Testis (tissue), 2 donors: ENCODE measurements at regions not wholly inside any gene's neighbourhood (a gene's known extent, or its start where the extent isn't known, plus 50 kb on each side); places are given as distances from the start of the nearest gene placed in this dataset.

Experiments used
- DNase-seq: peaks from one replicate; pipeline ENCODE4 v3.0.0-alpha.2; 2019
- H3K27ac ChIP-seq, 2 donors: fragments of 200-600 bp; sonication (generic); one replicate each; pipeline ENCODE4 v1.5.1; 2019
- H3K27me3 ChIP-seq: fragments of 200-600 bp; sonication (generic); one replicate; pipeline ENCODE4 v1.5.1; 2019
- H3K36me3 ChIP-seq: fragments of 200-600 bp; sonication (generic); one replicate; pipeline ENCODE4 v1.5.1; 2017; ENCODE audit warnings: low read depth; ENCODE audit errors: missing control alignments
- H3K4me1 ChIP-seq: fragments of 200-600 bp; sonication (generic); one replicate; pipeline ENCODE4 v1.5.1; 2019
- H3K4me3 ChIP-seq, 2 donors: fragments of 200-600 bp; sonication (generic); one replicate each; pipeline ENCODE4 v1.5.1; 2017 to 2019
- H3K9me3 ChIP-seq: fragments of 200-600 bp; sonication (generic); one replicate; pipeline ENCODE4 v1.5.1; 2017
- POLR2A ChIP-seq: fragments of 450-650 bp; IDR thresholded peaks from one replicate; pipeline ENCODE4 v1.6.1; 2017; ENCODE audit warnings: antibody characterized with exemption, mild to moderate bottlenecking, moderate library complexity
- WGBS, 2 donors: methylation state at CpG; one replicate each; pipeline ENCODE4 v1.1.5; 2018; 5-methylcytosine and 5-hydroxymethylcytosine counted together
- intact Hi-C: fragments of 100-400 bp; cut with DNase I; formaldehyde crosslinking; loops from one replicate; pipeline ENCODE4 v1.15.1; 2023; ENCODE audit warnings: low total_unique reads
- TF ChIP-seq, protein P1 (sequence below), 3 experiments: fragments of 450-650 bp in 2 of 3; fragments of 200-600 bp in 1 of 3; sonication (generic) in 1 of 3; IDR thresholded peaks; one replicate each; pipeline ENCODE4 v1.5.1; 2016 to 2019; ENCODE audit warnings: antibody characterized with exemption in 3 of 3, mild to moderate bottlenecking in 2 of 3, moderate library complexity in 1 of 3

DNA sequence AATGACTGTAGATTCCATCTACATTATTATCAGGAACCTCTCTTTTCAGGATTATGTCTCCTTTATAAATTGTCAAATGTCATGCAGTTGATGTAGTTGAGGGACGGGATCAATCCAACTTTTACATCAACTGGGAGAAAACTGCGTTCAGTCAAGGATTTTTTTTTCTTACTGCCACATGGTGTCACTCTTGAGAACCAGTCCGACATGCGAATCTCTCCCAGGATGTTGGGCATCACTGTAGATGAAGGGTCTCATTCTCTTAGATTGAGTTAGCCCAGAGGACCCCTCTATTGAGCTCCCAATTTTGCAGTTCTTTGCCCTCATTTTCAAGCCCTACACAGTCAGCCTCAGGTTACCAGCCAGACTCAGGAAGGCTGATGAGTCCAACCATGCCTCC lies 120.3 kb upstream of the PTPRZ1 start:
- no peaks in the 10 kb centered on the region for H3K36me3 ChIP-seq
- H3K4me1 ChIP-seq: no peaks in the 10 kb centered on the region
- no peak for TF ChIP-seq POLR2A
- TF ChIP-seq, protein P1, sequence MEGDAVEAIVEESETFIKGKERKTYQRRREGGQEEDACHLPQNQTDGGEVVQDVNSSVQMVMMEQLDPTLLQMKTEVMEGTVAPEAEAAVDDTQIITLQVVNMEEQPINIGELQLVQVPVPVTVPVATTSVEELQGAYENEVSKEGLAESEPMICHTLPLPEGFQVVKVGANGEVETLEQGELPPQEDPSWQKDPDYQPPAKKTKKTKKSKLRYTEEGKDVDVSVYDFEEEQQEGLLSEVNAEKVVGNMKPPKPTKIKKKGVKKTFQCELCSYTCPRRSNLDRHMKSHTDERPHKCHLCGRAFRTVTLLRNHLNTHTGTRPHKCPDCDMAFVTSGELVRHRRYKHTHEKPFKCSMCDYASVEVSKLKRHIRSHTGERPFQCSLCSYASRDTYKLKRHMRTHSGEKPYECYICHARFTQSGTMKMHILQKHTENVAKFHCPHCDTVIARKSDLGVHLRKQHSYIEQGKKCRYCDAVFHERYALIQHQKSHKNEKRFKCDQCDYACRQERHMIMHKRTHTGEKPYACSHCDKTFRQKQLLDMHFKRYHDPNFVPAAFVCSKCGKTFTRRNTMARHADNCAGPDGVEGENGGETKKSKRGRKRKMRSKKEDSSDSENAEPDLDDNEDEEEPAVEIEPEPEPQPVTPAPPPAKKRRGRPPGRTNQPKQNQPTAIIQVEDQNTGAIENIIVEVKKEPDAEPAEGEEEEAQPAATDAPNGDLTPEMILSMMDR (IDR thresholded peaks at IDR 0.05): no peak
- H3K27me3 ChIP-seq: no peaks in the 10 kb centered on the region
- H3K9me3 ChIP-seq: no peaks in the 10 kb centered on the region
- intact Hi-C loops: no loop called here
- DNase-seq: no peak
- no peak overlapping the region for H3K27ac ChIP-seq
- WGBS, 2 donors: 43 to 51% methylated on average over 4 of the region's 4 CpGs
- no peak overlapping the region for H3K4me3 ChIP-seq

DNA sequence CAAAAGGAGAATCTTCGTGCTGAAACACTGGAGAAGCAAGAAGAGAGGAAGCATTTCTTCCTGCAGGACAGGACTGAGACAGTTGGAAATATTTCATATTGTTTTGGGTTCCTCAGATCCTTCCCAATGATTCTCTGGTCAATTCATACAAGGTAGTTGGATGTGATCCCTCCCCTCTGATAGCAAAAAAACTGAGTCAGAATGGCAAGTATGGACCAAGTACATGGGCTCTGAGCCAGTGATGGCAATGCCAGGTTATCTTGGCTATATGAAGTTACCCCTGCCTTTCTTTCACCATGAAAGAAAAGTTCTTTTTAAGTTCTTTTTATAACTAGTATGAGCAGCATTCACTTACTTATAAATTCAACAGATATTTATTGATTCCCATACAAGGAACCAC lies 124.4 kb upstream of the PTPRZ1 start:
- 38 to 69% methylated on average over 1 of the region's 1 CpG for WGBS, 2 donors
- Histone ChIP-seq H3K27ac (no peak overlapping the region), H3K36me3 (no peaks in the 10 kb centered on the region), H3K4me1 (no peaks in the 10 kb centered on the region), H3K4me3 (no peak overlapping the region), H3K27me3 (no peaks in the 10 kb centered on the region), H3K9me3 (no peaks in the 10 kb centered on the region)
- TF ChIP-seq POLR2A: no peak
- TF ChIP-seq, protein P1 (IDR thresholded peaks at IDR 0.05): no peak
- DNase-seq: no peak
- intact Hi-C loops: no loop called here

DNA sequence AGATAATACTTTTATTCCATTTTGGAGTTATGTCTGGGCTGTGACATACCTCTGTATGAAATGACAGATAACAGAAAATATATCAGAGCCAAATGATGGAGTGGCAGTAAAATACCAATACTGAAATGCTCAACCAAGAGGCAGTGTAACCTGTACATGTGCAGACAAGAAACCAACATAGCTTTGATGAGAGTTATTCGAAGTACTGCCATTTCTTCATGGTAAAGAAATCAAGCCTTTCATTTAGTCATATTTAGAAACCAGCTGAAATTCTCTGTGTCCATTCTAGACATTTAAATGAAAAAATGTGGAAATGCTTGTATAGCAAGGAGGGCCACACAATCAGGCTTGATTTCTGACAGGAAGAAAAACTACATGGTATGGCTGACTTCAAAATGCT lies 127.1 kb upstream of the PTPRZ1 start:
- DNase-seq: no peak
- Histone ChIP-seq H3K36me3 (no peaks in the 10 kb centered on the region), H3K9me3 (no peaks in the 10 kb centered on the region), H3K4me3 (no peak overlapping the region), H3K27me3 (no peaks in the 10 kb centered on the region), H3K27ac (no peak overlapping the region), H3K4me1 (no peaks in the 10 kb centered on the region)
- TF ChIP-seq POLR2A: no peak
- TF ChIP-seq, protein P1 (IDR thresholded peaks at IDR 0.05): no peak
- WGBS, 2 donors: 97 to 100% methylated on average over 1 of the region's 1 CpG
- intact Hi-C loops: no loop called here

DNA sequence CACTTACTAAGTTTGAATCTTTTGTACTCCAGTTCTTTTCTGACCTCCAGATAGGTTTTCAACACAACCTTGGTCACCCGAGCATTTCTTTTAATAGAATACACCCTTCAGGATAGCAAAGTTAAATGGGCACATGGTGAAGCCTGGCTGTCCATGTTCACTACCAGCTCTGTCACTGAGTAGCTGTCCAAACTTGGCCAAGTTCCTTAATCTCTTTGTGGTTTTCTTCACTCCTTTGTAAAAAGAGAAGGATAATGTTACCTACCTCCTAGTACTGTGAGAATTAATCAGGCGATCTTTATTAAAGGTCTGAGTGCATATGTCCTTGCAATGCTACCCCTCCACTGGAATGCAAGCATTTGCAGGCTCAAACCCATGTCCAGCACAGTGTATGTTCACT lies 128.1 kb upstream of the PTPRZ1 start:
- DNase-seq: no peak
- intact Hi-C loops: no loop called here
- Histone ChIP-seq H3K4me3 (no peak overlapping the region), H3K27ac (no peak overlapping the region), H3K9me3 (no peaks in the 10 kb centered on the region), H3K4me1 (no peaks in the 10 kb centered on the region), H3K27me3 (no peaks in the 10 kb centered on the region), H3K36me3 (no peaks in the 10 kb centered on the region)
- TF ChIP-seq POLR2A: no peak
- TF ChIP-seq, protein P1 (IDR thresholded peaks at IDR 0.05): no peak
- WGBS, 2 donors: 88% methylated on average over 2 of the region's 2 CpGs

DNA sequence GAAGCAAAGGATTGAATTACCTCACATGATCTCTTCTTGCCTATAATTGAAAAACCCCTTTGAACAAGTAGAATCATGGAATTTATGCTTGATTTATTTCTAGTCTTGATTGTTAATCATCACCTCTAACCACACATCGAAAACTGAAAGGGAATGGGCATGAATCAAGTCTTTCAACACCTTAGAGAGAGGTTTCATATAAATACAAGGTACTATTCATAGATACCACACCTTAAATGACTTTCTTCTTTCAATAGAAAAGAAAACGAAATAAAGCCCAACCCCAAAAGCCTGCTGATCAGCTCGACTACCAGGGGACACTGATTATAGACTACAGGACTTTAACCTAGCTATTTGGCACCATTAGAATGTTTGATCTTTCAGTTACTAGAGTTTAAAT lies 128.6 kb upstream of the PTPRZ1 start:
- intact Hi-C loops: no loop called here
- H3K27me3 ChIP-seq: no peaks in the 10 kb centered on the region
- no peaks in the 10 kb centered on the region for H3K36me3 ChIP-seq
- no peaks in the 10 kb centered on the region for H3K9me3 ChIP-seq
- WGBS, 2 donors: 55 to 64% methylated on average over 3 of the region's 3 CpGs
- H3K4me3 ChIP-seq: no peak overlapping the region
- DNase-seq: no peak
- no peak for TF ChIP-seq POLR2A
- TF ChIP-seq, protein P1 (IDR thresholded peaks at IDR 0.05): no peak
- no peaks in the 10 kb centered on the region for H3K4me1 ChIP-seq
- no peak overlapping the region for H3K27ac ChIP-seq
